ENCODE measurements at regions not wholly inside any gene's neighbourhood (a gene's known extent, or its start where the extent isn't known, plus 50 kb on each side); places are given as distances from the start of the nearest gene placed in this dataset.

GRCh38 chr2:78715293-78715692, 310.2 kb upstream of the REG3G start:
- TF ChIP-seq CTCF (conservative IDR thresholded peaks at IDR 0.05 in 1 of 2, IDR thresholded peaks at IDR 0.05 in 1 of 2; ENCODE audit: low read depth in 1 of 2, low read length in 2 of 2) (no peak), EZH2 (IDR thresholded peaks at IDR 0.05; ENCODE audit: low read length, missing control alignments) (no peak)
